Left renal cortex interstitium (tissue), 4 donors: ENCODE measurements at regions not wholly inside any gene's neighbourhood (a gene's known extent, or its start where the extent isn't known, plus 50 kb on each side); places are given as distances from the start of the nearest gene placed in this dataset.

Source experiments
- DNase-seq, 4 donors: peaks; one replicate each; pipeline ENCODE4 v3.0.0-alpha.2; 2013; ENCODE audit warnings: low read depth in 4 of 4, low spot score in 2 of 4, missing footprints in 1 of 4

DNA sequence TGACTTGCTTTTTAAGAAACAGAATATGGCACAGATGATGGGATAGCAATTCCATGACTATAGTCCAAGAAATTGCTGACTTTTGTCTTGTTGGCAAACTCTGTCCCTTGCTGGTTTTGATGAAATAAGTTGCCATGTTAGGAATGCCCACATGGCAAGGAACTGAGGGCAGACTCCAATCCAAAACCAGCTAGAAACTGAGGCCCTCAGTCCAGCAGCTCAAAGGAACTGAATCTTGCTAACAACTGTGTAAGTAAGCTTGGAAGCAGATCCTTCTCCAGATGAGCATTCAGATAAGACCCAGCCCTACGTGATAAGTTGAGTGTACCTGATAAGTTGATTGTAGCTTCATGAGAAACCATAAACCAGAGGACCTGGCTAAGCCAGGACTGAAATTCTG, 64.3 kb upstream of the BMPER start:
- DNase-seq = no peak

DNA sequence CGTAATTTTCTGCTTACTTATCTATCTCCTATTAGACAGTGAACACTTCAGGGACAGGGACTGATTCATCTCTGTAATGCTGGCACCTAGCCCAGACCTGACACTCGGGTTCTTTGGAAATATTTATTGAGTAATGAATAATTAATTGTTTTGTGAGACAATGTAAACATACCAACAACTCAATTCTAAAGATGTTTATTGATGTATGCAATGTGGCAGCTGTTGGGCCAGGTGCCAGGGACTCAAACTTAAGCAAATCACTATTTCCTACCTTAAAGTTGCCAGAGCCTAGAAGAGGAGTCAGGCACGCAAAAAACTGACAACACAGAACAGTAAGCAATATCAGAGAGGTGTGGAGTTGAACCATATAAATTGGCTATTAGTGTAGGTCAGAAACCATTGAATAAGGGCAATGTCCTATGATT, 63.6 kb upstream of the BMPER start:
- DNase-seq = no peak

DNA sequence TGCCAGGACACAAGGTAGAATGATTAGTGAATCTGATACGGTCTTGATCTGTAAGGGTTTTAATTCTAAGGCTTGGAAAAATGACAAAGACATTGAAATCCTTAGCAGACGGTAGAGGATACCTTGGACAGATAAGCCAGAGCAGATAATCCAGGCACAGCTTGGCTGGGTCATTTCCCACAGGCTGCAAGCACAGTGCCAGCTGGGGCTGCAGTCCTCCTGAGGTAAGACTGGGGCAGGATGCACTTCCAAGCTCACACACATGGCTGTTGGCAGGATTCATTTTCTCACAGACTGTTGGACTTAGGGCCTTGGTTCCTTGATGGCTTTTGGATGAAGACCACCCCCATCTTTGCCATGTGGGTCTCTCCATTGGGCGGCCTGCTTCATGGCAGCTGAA, 63.2 kb upstream of the BMPER start:
- DNase-seq = no peak

DNA sequence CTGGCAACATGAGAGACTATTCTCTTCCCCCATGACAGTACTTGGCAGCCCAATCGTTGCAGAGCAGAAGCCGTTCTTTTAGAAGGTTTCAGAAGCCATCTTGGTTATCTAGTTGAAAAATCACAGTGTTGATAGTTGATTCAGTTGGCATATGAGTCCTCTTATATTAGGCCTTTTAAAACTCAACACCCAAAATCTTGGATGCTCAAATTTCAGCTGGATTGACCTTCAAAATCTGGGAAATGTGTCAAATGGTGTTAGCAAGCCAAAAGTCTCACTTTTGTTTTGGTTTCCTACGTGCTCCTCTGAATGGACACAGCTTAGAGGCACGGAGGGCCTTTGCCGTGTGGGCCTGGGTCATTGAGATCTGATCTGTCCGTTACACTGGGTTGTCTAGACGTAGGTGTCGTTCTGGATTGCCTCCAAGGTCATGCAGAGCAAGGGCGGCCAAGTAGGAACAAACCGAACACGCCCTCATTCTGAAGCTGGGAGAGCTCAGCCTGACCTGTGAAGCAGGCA, 59.3 kb upstream of the BMPER start:
- no peak for DNase-seq

DNA sequence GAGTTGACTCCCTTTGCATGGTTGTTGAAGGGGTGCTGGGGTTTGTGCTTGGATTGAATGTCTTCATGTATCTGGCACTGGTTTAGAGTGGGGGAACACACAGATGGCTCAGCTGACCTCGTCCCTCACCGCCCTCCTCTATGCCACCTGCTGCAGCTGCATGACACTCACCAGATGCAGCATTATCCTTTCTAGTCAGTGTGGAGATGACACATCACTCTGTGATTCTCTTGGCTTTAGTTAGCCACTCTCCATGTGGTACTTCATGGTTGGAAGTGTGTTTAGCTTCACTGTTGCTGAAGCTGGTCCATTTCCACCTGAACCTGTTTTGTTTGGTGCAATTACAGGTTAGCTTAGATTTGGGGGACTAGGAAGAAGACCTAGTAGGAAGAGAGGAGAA, 56.3 kb upstream of the BMPER start:
- no peak for DNase-seq

DNA sequence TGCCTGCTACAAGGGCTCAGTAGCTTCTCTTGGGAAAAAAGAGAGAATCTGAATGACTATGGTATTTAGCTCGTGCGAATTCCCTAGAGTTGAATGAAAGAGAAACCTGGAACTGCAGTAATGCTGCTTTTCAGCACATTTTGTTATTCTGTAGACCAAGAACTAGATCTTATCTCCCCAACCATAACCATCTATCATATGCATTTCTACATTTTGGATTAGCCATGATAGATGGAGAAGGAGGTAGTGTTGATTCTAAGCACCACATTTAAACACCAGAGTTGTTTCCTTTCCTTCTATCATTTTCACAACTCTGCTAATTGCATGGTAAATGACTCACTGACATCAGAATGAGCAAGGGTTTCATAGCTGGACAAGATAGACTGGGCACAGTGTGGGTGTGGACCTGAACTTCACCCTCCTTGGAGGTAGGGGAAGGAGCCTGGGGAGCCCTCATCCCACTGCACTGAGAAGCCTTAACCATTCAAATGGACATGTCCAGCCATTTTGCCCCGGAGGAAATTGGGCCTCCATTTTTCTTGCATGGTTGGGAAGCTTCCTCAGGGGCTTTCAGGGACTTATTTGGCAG, 55.3 kb upstream of the BMPER start:
- no peak for DNase-seq

DNA sequence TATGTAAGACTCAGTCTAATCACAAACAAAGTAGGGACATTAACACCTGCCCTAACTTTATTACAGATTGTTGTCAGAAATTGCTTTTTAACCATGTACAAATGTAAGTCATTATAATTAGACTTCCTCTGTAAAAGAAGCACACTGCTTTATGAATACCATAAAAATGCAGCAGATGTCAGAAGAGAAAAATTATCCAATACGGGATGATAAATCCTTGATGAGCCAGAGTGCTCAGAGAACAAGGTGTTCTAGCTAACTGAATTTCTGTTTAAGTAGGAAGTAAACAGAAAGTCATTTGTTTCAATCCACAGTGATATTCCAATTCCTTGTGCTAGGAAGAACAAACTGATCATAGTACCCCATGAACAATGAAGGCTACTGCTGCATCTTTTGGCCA, 54.6 kb upstream of the BMPER start:
- DNase-seq = no peak

DNA sequence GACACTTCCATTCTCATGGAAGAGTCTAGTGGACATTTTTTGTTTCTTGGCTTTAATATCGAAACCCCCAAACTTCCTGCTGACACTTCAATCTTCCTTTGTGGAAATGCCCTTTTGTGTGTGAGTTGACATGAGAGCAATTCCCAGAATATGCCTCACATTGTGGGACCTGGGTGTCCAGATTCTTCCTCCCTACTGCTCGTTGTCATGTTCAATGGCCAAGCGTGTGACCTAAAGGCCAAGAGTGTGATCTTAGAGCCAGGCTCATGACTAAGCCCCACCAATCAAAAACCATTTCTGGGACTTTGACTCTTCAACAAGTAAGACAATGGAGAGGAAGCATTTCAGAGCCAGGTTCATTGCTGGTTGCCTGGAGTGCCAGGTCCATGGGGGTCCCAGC, 52.5 kb upstream of the BMPER start:
- no peak for DNase-seq

DNA sequence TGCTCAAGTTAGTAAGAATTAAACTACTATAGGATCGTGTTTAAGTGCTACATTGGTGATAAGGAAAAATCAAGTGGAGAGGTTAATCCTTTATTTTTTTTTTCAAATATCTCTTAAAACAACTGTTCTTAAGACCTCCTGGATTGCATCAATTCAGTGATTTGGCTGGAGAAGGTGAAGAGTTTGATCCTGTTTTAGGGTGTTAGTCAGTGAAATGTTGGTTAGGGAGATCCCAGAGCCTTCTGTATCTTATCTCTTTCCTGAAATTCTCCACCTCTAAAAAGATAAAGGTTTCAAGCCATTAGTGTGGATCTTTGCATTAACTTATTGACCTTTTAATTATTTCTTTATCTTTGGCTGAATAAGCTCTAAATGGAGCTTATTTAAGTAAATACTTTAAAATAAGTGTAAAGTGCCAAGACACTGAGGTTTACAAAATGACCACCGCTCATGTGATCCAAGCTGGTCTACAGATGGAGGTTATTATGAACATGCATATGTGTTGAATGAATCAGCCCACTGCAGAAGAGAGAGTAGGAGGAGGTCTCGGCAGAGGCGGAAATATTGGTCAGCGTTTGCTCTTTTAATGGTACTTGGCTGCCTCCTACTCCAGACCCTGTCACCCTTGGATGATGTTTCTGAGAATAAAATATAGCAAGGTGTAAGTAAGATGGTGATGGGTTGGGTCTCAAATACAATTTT, 51.8 kb upstream of the BMPER start:
- DNase-seq = no peak

DNA sequence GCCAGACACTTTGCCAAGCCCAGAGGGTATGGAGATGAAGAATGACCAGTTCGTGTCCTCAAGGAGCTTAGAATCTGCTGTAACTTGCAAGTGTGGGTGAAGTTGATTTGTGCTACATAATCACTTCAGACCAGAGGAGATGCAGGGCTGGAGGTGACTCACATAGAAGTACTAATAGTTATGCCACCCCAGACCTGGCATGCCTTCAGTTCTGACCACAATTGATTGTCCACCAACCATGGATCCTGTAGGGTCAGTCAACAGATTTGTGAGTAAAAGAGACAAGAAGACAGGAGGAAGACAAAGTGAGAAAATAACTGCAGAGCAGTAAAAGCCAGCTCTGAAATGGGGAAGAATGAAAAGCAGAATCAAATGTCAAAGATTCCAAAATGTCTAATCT, 51.2 kb upstream of the BMPER start:
- no peak for DNase-seq

DNA sequence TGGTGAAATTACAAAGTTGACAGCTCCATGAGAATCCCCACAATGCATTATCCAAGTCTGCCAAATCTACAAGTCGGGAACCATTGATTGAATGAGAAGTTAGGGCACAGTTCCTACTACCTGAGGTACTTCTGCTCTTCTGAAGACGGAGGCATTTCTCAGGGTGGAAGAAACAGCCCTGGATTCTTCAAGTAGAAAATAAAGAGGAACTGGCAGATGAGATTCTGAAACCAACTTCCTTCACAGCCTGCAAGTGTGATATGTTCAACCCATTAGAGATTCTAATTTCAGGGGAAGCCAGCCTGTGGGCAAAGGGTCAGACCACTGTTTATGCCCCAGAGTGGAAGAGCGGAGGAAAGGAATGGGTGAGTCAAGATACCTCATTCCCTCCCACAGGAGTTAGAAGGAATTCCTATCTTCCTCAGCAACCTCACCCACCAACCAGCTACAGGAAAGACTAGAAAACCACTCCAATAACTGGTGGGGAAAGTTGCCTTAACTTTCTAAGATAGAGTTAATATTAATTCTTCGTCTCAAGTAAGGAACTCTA, 50.5 kb upstream of the BMPER start:
- no peak for DNase-seq
